ENCODE measurements at regions not wholly inside any gene's neighbourhood (a gene's known extent, or its start where the extent isn't known, plus 50 kb on each side); places are given as distances from the start of the nearest gene placed in this dataset.

DNA sequence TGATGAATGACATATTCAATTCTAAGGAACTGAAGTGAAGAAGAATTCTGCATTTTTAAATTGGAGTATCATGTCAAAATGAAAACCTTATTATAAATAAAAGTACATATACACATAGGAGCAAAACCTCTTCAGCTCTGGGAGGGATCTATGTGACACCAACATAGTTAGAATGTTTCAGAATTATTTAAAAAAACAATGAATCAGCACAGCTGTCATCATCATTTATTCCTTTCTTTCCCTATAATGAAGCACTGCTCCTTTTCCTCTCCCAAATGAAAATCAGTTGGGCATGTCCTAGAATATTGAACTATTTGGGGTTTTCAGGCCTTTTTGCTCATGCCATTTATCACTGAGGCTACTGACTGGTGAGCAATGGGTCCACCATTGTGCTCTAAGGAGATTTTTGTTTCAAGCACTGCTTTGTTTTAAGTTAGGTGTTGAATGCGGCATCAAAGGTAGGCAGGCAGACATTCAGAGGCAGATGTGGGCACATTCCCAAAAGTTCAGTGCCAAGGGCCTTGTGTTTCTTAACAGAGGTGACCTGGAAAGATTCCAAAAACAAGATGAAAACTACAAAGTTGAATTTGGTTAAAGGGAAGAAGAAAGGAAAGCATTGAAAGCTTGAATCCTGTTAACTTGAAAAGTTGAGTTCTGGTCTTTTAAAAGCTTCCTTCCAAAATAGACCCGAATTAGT is 126.4 kb upstream of the ADAMTSL1 start:
- TF ChIP-seq, protein P1, sequence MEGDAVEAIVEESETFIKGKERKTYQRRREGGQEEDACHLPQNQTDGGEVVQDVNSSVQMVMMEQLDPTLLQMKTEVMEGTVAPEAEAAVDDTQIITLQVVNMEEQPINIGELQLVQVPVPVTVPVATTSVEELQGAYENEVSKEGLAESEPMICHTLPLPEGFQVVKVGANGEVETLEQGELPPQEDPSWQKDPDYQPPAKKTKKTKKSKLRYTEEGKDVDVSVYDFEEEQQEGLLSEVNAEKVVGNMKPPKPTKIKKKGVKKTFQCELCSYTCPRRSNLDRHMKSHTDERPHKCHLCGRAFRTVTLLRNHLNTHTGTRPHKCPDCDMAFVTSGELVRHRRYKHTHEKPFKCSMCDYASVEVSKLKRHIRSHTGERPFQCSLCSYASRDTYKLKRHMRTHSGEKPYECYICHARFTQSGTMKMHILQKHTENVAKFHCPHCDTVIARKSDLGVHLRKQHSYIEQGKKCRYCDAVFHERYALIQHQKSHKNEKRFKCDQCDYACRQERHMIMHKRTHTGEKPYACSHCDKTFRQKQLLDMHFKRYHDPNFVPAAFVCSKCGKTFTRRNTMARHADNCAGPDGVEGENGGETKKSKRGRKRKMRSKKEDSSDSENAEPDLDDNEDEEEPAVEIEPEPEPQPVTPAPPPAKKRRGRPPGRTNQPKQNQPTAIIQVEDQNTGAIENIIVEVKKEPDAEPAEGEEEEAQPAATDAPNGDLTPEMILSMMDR (IDR thresholded peaks at IDR 0.05; ENCODE audit: control insufficient read depth, extremely low read depth, insufficient read depth), result no peak
- H3K4me3 ChIP-seq (ENCODE audit: low read depth, low read length), result no peak overlapping the region
- DNase-seq (ENCODE audit: low read depth), result no peak

- DNase-seq (ENCODE audit: low read depth), result no peak
- H3K4me3 ChIP-seq (ENCODE audit: low read depth, low read length), result no peak overlapping the region
- TF ChIP-seq, protein P1 (IDR thresholded peaks at IDR 0.05; ENCODE audit: control insufficient read depth, extremely low read depth, insufficient read depth), result no peak
These were observed 125.9 kb upstream of the ADAMTSL1 start for GRCh38 chr9:18348083-18348475.

DNA sequence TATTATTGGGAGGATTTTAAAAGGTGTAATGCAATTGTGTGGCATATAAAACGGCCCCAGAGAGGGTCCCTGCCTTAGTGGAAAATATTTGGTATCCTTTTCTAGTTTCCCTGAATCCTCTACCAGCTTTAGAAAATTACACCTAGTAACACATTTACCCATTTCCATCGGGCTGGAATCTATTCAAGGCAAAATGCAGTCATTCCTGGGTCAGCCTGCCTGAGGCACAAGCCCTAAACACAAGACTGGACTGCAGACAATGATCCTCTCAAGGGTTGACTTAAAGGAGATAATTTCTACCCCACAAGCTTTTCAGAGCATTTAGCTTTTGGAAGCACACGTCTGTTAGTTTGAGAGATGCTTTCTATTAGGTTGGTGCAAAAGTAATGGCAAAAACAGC is 124.4 kb upstream of the ADAMTSL1 start:
- DNase-seq (ENCODE audit: low read depth), result no peak
- TF ChIP-seq, protein P1 (IDR thresholded peaks at IDR 0.05; ENCODE audit: control insufficient read depth, extremely low read depth, insufficient read depth), result no peak
- H3K4me3 ChIP-seq (ENCODE audit: low read depth, low read length), result no peak overlapping the region

- DNase-seq (ENCODE audit: low read depth), result no peak
- H3K4me3 ChIP-seq (ENCODE audit: low read depth, low read length), result no peak overlapping the region
- TF ChIP-seq, protein P1 (IDR thresholded peaks at IDR 0.05; ENCODE audit: control insufficient read depth, extremely low read depth, insufficient read depth), result no peak
These were observed 123.9 kb upstream of the ADAMTSL1 start for GRCh38 chr9:18350036-18350435.

DNA sequence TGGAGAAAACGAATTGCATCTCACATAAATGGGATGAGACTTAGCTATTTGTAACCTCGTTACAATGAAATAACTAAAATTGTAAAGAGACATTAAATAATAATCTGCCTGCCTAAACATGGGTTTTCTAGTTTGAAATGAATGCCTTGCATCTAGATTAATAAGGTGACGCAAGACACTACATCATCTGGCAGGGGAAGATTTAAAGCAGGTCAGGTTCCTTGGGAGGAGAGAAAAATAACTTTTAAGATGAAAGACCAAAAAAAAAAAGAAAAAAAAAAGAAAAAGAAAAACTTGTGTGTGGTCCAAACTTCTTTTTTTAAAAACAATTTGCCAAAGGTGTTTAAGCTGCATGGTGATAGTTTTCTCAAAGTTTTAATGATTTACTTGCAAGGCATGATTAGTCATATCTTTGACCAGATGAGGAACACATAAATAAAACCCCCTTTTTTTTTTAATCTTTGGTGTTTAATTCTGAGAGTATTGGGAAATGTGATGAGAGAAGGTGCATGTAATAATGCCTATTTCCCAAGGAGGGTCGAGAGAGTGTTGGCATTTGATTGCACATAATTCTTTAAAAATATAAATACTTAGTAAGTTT is 122.9 kb upstream of the ADAMTSL1 start:
- no peak for DNase-seq (ENCODE audit: low read depth)
- TF ChIP-seq, protein P1 (IDR thresholded peaks at IDR 0.05; ENCODE audit: control insufficient read depth, extremely low read depth, insufficient read depth), result no peak
- no peak overlapping the region for H3K4me3 ChIP-seq (ENCODE audit: low read depth, low read length)

GRCh38 chr9:18352711-18353110 is 121.2 kb upstream of the ADAMTSL1 start:
- no peak for DNase-seq (ENCODE audit: low read depth)
- no peak overlapping the region for H3K4me3 ChIP-seq (ENCODE audit: low read depth, low read length)
- TF ChIP-seq, protein P1 (IDR thresholded peaks at IDR 0.05; ENCODE audit: control insufficient read depth, extremely low read depth, insufficient read depth), result no peak

DNA sequence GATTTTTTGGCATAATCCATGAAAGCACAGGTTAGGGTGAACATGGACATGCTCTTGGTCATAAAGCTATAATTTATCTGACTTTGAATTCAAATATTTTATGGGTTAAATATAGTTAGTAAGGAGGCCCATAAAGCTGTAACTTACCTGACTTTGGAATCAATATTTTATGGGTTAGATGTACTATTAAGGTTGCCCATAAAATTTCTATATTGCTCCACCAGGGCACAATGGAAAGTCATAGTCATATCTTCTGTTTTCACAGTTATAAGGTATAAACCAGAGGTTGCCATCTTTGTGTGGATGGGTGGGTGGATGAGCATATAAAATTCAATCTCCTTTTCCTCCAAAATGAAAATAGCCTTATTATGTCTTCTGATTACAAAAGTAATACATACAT is 120.5 kb upstream of the ADAMTSL1 start:
- TF ChIP-seq, protein P1 (IDR thresholded peaks at IDR 0.05; ENCODE audit: control insufficient read depth, extremely low read depth, insufficient read depth), result no peak
- DNase-seq (ENCODE audit: low read depth), result no peak
- H3K4me3 ChIP-seq (ENCODE audit: low read depth, low read length), result no peak overlapping the region

All from LNCaP clone FGC (cell line).